ENCODE measurements at regions not wholly inside any gene's neighbourhood (a gene's known extent, or its start where the extent isn't known, plus 50 kb on each side); places are given as distances from the start of the nearest gene placed in this dataset.

DNA sequence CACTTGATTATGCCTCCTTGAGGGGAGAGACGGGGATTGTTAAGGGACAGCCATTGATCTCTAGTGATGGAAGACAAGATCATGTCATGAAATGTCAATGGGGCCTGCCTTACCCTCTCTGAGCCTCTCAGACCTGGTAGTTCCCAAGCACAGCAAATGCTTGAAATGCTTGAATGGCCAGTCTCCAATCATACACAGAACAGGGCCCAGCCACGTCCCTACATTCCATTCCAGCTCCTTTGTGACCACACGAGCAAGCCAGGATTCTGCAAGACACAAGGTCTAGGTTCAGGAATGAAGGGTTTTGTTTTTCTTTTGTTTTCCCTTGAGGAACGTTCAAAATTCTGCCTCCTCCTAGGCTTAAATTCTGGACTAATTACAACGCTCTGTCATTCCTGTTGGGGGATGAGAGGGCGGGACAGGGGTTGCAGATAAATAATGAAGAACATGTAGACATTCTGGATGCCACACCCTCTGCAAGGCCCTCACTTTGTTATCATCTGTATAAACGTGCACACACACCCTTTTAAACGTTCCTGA lies 98.1 kb upstream of the YPEL5 start:
- ATAC-seq = no peak

DNA sequence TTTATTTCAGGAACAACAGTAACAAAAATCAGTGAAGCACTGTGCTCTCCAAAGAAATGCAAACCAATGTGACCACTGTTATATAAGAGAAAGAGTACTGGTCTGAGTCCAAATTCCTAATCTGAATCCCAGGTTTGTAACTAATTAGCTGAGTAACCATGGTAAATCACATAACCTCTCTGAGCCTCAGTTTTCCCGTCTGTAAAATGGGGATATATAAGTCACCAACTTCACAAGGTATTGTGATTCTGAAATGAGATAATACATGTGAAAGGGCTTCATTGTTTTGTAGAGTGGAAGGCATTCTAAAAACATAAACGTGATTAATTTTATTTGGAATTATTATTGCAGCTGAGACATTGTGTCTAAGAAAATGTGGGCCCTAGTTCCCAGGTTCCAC lies 91.3 kb upstream of the YPEL5 start:
- no peak for ATAC-seq

GRCh38 chr2:30060562-30060961 lies 86.2 kb upstream of the YPEL5 start:
- no peak for ATAC-seq

GRCh38 chr2:30068067-30068466 lies 78.7 kb upstream of the YPEL5 start:
- ATAC-seq = no peak

- peak; percentile 90 for ATAC-seq
Observed at GRCh38 chr2:30072250-30072842, 74.5 kb upstream of the YPEL5 start.

DNA sequence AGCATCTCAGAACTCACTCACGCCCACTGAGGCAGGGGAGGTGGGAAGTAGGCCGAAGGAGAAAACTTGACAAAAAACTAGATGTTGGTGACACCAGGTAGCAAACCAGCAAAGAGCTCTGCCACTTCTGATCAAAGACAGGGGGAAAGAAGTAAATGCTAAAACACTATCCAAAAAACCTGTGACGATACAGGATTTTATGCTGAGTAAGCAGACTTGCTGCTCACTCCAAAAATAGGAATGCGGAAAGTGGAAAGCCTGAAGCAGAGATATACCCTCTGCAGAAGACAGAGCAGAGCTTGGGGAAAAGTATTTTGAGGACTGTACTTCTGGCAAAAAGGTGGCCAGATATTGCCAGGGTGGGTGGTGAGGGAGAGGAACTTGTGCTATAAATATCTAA lies 73.3 kb upstream of the YPEL5 start:
- no peak for ATAC-seq

- no peak for ATAC-seq
Observed at GRCh38 chr2:30074023-30074422, 72.8 kb upstream of the YPEL5 start.

GRCh38 chr2:30078521-30078920 lies 68.3 kb upstream of the YPEL5 start:
- no peak for ATAC-seq

DNA sequence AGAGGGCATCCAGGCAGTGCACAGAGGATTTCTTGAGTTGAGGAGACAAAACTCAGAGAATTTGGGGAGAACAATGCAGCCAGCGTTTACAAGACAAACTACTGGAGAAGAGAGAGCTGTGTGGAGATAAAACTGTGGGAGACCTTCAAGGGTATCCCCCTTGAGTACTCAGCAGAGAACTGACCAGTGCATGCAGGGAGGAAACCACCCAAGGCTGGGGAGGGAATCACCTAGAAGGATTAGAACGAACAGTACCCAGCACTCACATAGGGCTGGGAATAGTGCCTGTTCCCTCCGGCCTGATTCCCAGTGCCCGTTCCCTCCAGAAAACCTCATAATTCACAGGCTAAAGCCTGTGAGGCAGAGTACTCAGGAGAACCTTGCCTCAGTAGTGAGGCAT lies 61.9 kb upstream of the YPEL5 start:
- ATAC-seq = no peak

- no peak for ATAC-seq
Observed at GRCh38 chr2:30089171-30089570, 57.6 kb upstream of the YPEL5 start.

DNA sequence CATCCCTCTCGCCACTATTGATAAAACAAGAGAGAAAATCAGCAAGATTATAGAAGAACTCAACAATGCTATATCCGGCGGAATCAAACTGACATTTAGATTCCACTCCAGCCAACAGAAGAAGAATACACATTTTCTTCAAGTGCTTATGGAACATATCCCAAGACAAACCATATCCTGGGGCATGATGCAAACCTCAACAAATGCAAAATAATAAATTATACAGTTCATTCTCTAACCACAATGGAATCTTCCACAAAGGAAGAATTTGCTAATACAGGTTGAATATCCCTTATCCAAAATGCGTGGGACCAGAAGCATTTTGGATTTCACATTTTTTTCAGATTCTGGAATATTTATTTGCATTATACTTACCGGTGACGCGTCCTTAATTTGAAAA lies 51.4 kb upstream of the YPEL5 start:
- no peak for ATAC-seq

DNA sequence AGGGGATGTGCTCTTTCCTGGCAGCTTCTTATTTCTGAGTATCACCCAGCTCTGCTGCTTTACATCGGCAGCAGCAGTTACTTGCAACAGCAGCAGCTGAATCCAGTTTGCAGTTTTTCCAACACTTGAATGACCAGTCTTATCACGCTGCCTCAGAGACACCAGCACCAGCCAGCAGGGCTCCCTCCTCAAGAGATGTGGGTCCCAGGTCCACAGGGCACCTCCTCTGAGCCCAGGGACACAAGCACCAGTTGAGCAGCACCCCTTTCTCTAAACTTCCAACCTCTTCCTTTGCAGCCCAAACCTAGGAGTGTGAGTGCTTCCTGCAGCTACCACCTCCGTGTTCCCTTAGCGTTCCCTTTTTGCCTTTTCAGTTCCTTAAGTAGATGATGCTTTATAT lies 50.4 kb upstream of the YPEL5 start:
- ATAC-seq = no peak

All from esophagus mucosa (tissue), 1 donor.